Stimulated activated CD4-positive, alpha-beta T cell treated with anti-CD3 and anti-CD28 coated beads, Interleukin-4, amount 100 ng/mL, for 1 hour (primary cell): ENCODE measurements at regions not wholly inside any gene's neighbourhood (a gene's known extent, or its start where the extent isn't known, plus 50 kb on each side); places are given as distances from the start of the nearest gene placed in this dataset.

Source experiments
- DNase-seq: peaks from one replicate; pipeline ENCODE4 v3.0.0-alpha.2; 2020

- DNase-seq = no peak
Observed at GRCh38 chr2:217184242-217184641, 324.4 kb upstream of the TNP1 start.

- no peak for DNase-seq
Observed at GRCh38 chr2:217183471-217183870, 323.6 kb upstream of the TNP1 start.

- DNase-seq = no peak
Observed at GRCh38 chr2:217182926-217183325, 323.1 kb upstream of the TNP1 start.

GRCh38 chr2:217181512-217181911 is 321.6 kb upstream of the TNP1 start:
- DNase-seq = no peak

GRCh38 chr2:217179854-217180253 is 320.0 kb upstream of the TNP1 start:
- no peak for DNase-seq

GRCh38 chr2:217178341-217178740 is 318.5 kb upstream of the TNP1 start:
- DNase-seq = no peak

GRCh38 chr2:217177720-217178119 is 317.9 kb upstream of the TNP1 start:
- DNase-seq = no peak

- no peak for DNase-seq
Observed at GRCh38 chr2:217171874-217172273, 312.0 kb upstream of the TNP1 start.

GRCh38 chr2:217168496-217168895 is 308.6 kb upstream of the TNP1 start:
- DNase-seq = no peak

GRCh38 chr2:217167531-217167930 is 307.7 kb upstream of the TNP1 start:
- DNase-seq = no peak

GRCh38 chr2:217166241-217166850 is 306.5 kb upstream of the TNP1 start:
- no peak for DNase-seq

GRCh38 chr2:217165547-217165946 is 305.7 kb upstream of the TNP1 start:
- no peak for DNase-seq

GRCh38 chr2:217163987-217164386 is 304.1 kb upstream of the TNP1 start:
- no peak for DNase-seq

- no peak for DNase-seq
Observed at GRCh38 chr2:217162533-217162932, 302.7 kb upstream of the TNP1 start.

- DNase-seq = no peak
Observed at GRCh38 chr2:217160978-217161973, 301.4 kb upstream of the TNP1 start.

- DNase-seq = no peak
Observed at GRCh38 chr2:217160103-217160743, 300.4 kb upstream of the TNP1 start.

GRCh38 chr2:217158928-217159327 is 299.1 kb upstream of the TNP1 start:
- no peak for DNase-seq

GRCh38 chr2:217157581-217157980 is 297.7 kb upstream of the TNP1 start:
- DNase-seq = no peak

GRCh38 chr2:217156801-217157200 is 296.9 kb upstream of the TNP1 start:
- DNase-seq = no peak

GRCh38 chr2:217154923-217155322 is 295.1 kb upstream of the TNP1 start:
- DNase-seq = no peak

- no peak for DNase-seq
Observed at GRCh38 chr2:217153510-217153909, 293.6 kb upstream of the TNP1 start.

- no peak for DNase-seq
Observed at GRCh38 chr2:217152831-217153230, 293.0 kb upstream of the TNP1 start.

- DNase-seq = no peak
Observed at GRCh38 chr2:217151509-217152206, 291.8 kb upstream of the TNP1 start.
